ENCODE measurements at regions not wholly inside any gene's neighbourhood (a gene's known extent, or its start where the extent isn't known, plus 50 kb on each side); places are given as distances from the start of the nearest gene placed in this dataset.
A peak's percentile ranks its signal among the peaks of the same experiment; 100 is the strongest.

GRCh38 chr22:46053563-46054090 lies 76.7 kb upstream of the WNT7B start:
- intact Hi-C loops (cut with DNase I) = no loop called here
- peaks cover 51 to 72% of the 10 kb centered on the region in 2 donors for H3K4me1 ChIP-seq (replicated peaks in 1 of 2)

GRCh38 chr22:46054091-46055073 lies 77.4 kb upstream of the WNT7B start:
- H3K9me3 ChIP-seq (replicated peaks in 1 of 3) = no peaks in the 10 kb centered on the region
- peak overlapping the region; percentile 95 to 99 (median 98) for H3K27ac ChIP-seq
- H3K36me3 ChIP-seq (replicated peaks in 1 of 2) = no peaks in the 10 kb centered on the region
- H3K27me3 ChIP-seq = no peaks in the 10 kb centered on the region
- WGBS, 4 donors = 4 to 15% (median 7%) methylated on average over 8 to 42 of the region's 42 CpGs
- intact Hi-C loops (cut with DNase I) = no loop called here
- TF ChIP-seq POLR2A (IDR thresholded peaks at IDR 0.05) = peak in 1 of 2 donors; percentile 72
- TF ChIP-seq CTCF (IDR thresholded peaks at IDR 0.05) = no peak
- H3K4me3 ChIP-seq = peak overlapping the region in 3 of 4 donors; percentile 73 to 83 (median 78)
- peak; percentile 75 to 86 (median 81) for DNase-seq
- H3K4me1 ChIP-seq (replicated peaks in 1 of 2) = peaks cover 51 to 77% of the 10 kb centered on the region in 2 donors

More at GRCh38 chr22:46053563-46054090, 76.7 kb upstream of the WNT7B start:
- H3K36me3 ChIP-seq (replicated peaks in 1 of 2) = no peaks in the 10 kb centered on the region
- DNase-seq = peak; percentile 77 to 85 (median 81)
- H3K27me3 ChIP-seq = no peaks in the 10 kb centered on the region
- no peaks in the 10 kb centered on the region for H3K9me3 ChIP-seq (replicated peaks in 1 of 3)
- H3K27ac ChIP-seq = peak overlapping the region; percentile 95 to 99 (median 98)
- peak overlapping the region; percentile 25 to 83 (median 76) for H3K4me3 ChIP-seq
- TF ChIP-seq POLR2A (IDR thresholded peaks at IDR 0.05) = peak in 1 of 2 donors; percentile 32
- TF ChIP-seq CTCF (IDR thresholded peaks at IDR 0.05) = no peak
- WGBS, 4 donors = 1 to 11% (median 2%) methylated on average over 10 to 37 of the region's 37 CpGs

- 53 to 59% (median 58%) methylated on average over 17 of the region's 17 CpGs for WGBS, 4 donors
- peaks cover 51 to 77% of the 10 kb centered on the region in 2 donors for H3K4me1 ChIP-seq (replicated peaks in 1 of 2)
- peak overlapping the region in 1 of 4 donors; percentile 78 for H3K4me3 ChIP-seq
- H3K27ac ChIP-seq = peak overlapping the region; percentile 76 to 99 (median 98)
- peak in 4 of 7 donors; percentile 35 to 73 (median 48) for DNase-seq
- TF ChIP-seq CTCF (IDR thresholded peaks at IDR 0.05) (no peak), POLR2A (IDR thresholded peaks at IDR 0.05) (no peak)
- intact Hi-C loops (cut with DNase I) = no loop called here
- H3K36me3 ChIP-seq (replicated peaks in 1 of 2) = no peaks in the 10 kb centered on the region
- no peaks in the 10 kb centered on the region for H3K9me3 ChIP-seq (replicated peaks in 1 of 3)
- H3K27me3 ChIP-seq = no peaks in the 10 kb centered on the region
Observed at GRCh38 chr22:46055181-46055875, 78.4 kb upstream of the WNT7B start.

Data from adrenal gland (tissue), 9 donors.